Natural killer cell (primary cell): ENCODE measurements at regions not wholly inside any gene's neighbourhood (a gene's known extent, or its start where the extent isn't known, plus 50 kb on each side); places are given as distances from the start of the nearest gene placed in this dataset.

Experiments used
- ATAC-seq, 3 donors: fragments of 150-1000 bp in 2 of 3; fragments of 200-7000 bp in 1 of 3; cut with Tn5 transposase; 1 replicate in 1 of 3; 2 replicates in 2 of 3; pipeline ENCODE4 v1.10.0; 2021; ENCODE audit warnings: mild to moderate bottlenecking in 2 of 3, moderate library complexity in 2 of 3
- DNase-seq, 2 donors: peaks; one replicate each; pipeline versions ENCODE4 v3.0.0 to v3.0.0-alpha.2; 2013 to 2021; ENCODE audit warnings: mixed read lengths in 1 of 2
- H3K27ac ChIP-seq: one replicate; pipeline ENCODE4 v1.5.1; 2013; ENCODE audit warnings: mild to moderate bottlenecking, low read length
- H3K27me3 ChIP-seq: one replicate; pipeline ENCODE4 v1.6.1; 2013; ENCODE audit warnings: low read length; ENCODE audit not compliant: control insufficient read depth, insufficient read depth
- H3K36me3 ChIP-seq: one replicate; pipeline ENCODE4 v1.6.1; 2013; ENCODE audit warnings: low read length; ENCODE audit not compliant: control insufficient read depth, insufficient read depth
- H3K4me1 ChIP-seq: one replicate; pipeline ENCODE4 v1.6.1; 2013; ENCODE audit warnings: low read length; ENCODE audit not compliant: control insufficient read depth, insufficient read depth
- H3K4me3 ChIP-seq: one replicate; pipeline ENCODE4 v1.5.1; 2013; ENCODE audit warnings: low read length
- H3K9me3 ChIP-seq: one replicate; pipeline ENCODE4 v1.6.1; 2013; ENCODE audit warnings: low read length; ENCODE audit not compliant: control insufficient read depth, insufficient read depth
- H3K27ac Mint-ChIP-seq, 2 donors: one replicate each; pipeline ENCODE4 v1.8.0; 2022; ENCODE audit warnings: mild to moderate bottlenecking in 2 of 2, mixed read lengths in 2 of 2, moderate library complexity in 1 of 2
- H3K27me3 Mint-ChIP-seq, 2 donors: one replicate each; pipeline ENCODE4 v1.8.0; 2022; ENCODE audit warnings: low read depth in 2 of 2, mixed read lengths in 2 of 2
- H3K36me3 Mint-ChIP-seq: one replicate; pipeline ENCODE4 v1.8.0; 2022; ENCODE audit warnings: mixed read lengths
- H3K4me1 Mint-ChIP-seq, 2 donors: one replicate each; pipeline ENCODE4 v1.8.0; 2022; ENCODE audit warnings: mixed read lengths in 2 of 2
- H3K4me3 Mint-ChIP-seq: one replicate; pipeline ENCODE4 v1.8.0; 2022; ENCODE audit warnings: mild to moderate bottlenecking, moderate library complexity, mixed read lengths
- H3K9me3 Mint-ChIP-seq, 2 donors: one replicate each; pipeline ENCODE4 v1.8.0; 2022; ENCODE audit warnings: mixed read lengths in 2 of 2
- WGBS: methylation state at CpG from one replicate; pipeline ENCODE4 v1.1.7; 2013; ENCODE audit warnings: missing lambda C conversion rate; ENCODE audit not compliant: insufficient coverage; 5-methylcytosine and 5-hydroxymethylcytosine counted together
- intact Hi-C: fragments of 100-400 bp; cut with micrococcal nuclease; formaldehyde crosslinking; loops from one replicate; pipeline ENCODE4 v1.14.2; 2022
- TF ChIP-seq, protein P1 (sequence below): fragments of 200-600 bp; IDR thresholded peaks from one replicate; pipeline ENCODE4 v1.8.0; 2022; ENCODE audit warnings: antibody characterized with exemption

DNA sequence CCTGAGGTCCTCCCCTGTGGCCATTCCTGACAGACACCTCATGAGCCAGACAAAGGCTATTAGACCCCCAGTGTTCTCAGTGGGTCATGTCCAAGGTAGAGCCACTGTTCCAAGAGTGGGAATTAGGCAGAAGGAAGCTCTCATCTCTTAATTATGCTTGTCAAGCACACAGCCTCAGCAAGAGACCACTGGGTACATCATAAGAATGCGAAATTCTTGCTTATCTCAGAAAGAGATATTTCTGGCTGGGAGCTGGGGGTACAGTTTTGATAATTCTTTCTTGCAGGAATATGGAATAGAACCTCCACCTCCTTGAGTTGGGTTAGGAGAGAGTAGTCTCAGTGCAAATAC is 1280.0 kb upstream of the CNTN5 start:
- no peak overlapping the region for H3K4me3 Mint-ChIP-seq
- peaks cover 18 to 25% of the 10 kb centered on the region in 2 donors for H3K9me3 Mint-ChIP-seq
- H3K4me1 Mint-ChIP-seq: no peaks in the 10 kb centered on the region
- TF ChIP-seq, protein P1, sequence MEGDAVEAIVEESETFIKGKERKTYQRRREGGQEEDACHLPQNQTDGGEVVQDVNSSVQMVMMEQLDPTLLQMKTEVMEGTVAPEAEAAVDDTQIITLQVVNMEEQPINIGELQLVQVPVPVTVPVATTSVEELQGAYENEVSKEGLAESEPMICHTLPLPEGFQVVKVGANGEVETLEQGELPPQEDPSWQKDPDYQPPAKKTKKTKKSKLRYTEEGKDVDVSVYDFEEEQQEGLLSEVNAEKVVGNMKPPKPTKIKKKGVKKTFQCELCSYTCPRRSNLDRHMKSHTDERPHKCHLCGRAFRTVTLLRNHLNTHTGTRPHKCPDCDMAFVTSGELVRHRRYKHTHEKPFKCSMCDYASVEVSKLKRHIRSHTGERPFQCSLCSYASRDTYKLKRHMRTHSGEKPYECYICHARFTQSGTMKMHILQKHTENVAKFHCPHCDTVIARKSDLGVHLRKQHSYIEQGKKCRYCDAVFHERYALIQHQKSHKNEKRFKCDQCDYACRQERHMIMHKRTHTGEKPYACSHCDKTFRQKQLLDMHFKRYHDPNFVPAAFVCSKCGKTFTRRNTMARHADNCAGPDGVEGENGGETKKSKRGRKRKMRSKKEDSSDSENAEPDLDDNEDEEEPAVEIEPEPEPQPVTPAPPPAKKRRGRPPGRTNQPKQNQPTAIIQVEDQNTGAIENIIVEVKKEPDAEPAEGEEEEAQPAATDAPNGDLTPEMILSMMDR: no peak
- Histone ChIP-seq H3K9me3 (peaks cover 6% of the 10 kb centered on the region), H3K36me3 (no peaks in the 10 kb centered on the region), H3K4me3 (no peak overlapping the region), H3K4me1 (no peaks in the 10 kb centered on the region), H3K27me3 (no peaks in the 10 kb centered on the region), H3K27ac (no peak overlapping the region)
- H3K36me3 Mint-ChIP-seq: peaks cover 14% of the 10 kb centered on the region
- no CpG with 5 or more reads among the region's 1 CpG for WGBS
- H3K27ac Mint-ChIP-seq: no peak overlapping the region
- intact Hi-C loops: no loop called here
- H3K27me3 Mint-ChIP-seq: no peaks in the 10 kb centered on the region
- ATAC-seq (no peak), DNase-seq (no peak)

DNA sequence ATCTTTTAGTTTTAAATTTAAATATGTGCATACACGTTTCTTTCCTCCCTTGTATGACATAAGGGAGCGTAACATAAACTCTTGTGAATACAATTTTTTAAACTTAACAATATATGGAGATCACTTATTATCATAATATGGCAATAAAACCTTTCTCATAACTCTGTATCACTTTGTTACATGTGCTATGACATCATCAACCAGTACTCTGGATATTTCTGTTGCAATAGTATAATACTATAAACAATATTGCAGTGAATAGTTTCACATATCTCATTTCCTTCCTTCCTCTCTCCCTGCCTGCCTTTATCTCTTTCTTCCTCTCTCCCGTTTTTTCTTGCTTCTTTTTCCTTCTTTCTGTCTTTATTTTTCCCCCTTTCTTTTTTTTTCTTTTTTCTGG is 1278.0 kb upstream of the CNTN5 start:
- Histone ChIP-seq H3K27ac (no peak overlapping the region), H3K9me3 (peaks cover 6% of the 10 kb centered on the region), H3K4me1 (no peaks in the 10 kb centered on the region), H3K36me3 (no peaks in the 10 kb centered on the region), H3K27me3 (no peaks in the 10 kb centered on the region), H3K4me3 (no peak overlapping the region)
- Mint-ChIP-seq H3K36me3 (peaks cover 21% of the 10 kb centered on the region), H3K4me1 (no peaks in the 10 kb centered on the region), H3K27ac (no peak overlapping the region), H3K27me3 (no peaks in the 10 kb centered on the region), H3K9me3 (peaks cover 15 to 24% of the 10 kb centered on the region in 2 donors), H3K4me3 (no peak overlapping the region)
- TF ChIP-seq, protein P1: no peak
- intact Hi-C loops: no loop called here
- 27% methylated on average over 1 of the region's 3 CpGs for WGBS
- ATAC-seq (no peak), DNase-seq (no peak)

DNA sequence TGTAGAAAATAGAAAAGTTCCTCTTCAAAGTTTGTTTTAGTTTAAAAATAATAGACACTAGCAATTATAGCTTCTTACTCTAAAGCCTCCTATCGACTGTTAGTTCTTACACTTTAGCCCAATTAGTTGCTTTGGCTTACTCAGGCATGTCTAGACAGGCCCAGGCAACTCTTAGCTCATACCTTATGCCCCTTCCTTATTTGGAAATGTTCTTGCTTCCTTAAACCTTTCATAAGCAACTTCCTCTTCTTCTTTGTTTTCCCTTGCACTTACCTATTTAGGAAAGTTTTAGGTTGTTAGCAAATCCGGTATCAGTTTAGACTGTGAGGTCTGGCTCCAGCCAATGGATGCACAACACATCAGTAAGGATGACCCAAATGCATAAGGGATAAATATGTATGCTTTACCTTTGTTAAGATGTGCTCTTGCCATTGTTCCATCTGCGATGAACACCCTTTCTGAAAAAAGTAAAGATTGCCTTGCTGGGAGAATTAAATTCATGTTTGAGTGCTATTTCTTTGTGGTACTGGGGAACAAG is 1277.5 kb upstream of the CNTN5 start:
- Histone ChIP-seq H3K27ac (no peak overlapping the region), H3K4me1 (no peaks in the 10 kb centered on the region), H3K36me3 (no peaks in the 10 kb centered on the region), H3K27me3 (no peaks in the 10 kb centered on the region), H3K9me3 (peaks cover 6% of the 10 kb centered on the region), H3K4me3 (no peak overlapping the region)
- intact Hi-C loops: no loop called here
- WGBS: 86% methylated on average over 3 of the region's 3 CpGs
- Mint-ChIP-seq H3K4me1 (no peaks in the 10 kb centered on the region), H3K36me3 (peaks cover 21% of the 10 kb centered on the region), H3K27ac (no peak overlapping the region), H3K4me3 (no peak overlapping the region), H3K9me3 (peaks cover 12 to 24% of the 10 kb centered on the region in 2 donors), H3K27me3 (no peaks in the 10 kb centered on the region)
- ATAC-seq: no peak
- TF ChIP-seq, protein P1: no peak
- no peak for DNase-seq

DNA sequence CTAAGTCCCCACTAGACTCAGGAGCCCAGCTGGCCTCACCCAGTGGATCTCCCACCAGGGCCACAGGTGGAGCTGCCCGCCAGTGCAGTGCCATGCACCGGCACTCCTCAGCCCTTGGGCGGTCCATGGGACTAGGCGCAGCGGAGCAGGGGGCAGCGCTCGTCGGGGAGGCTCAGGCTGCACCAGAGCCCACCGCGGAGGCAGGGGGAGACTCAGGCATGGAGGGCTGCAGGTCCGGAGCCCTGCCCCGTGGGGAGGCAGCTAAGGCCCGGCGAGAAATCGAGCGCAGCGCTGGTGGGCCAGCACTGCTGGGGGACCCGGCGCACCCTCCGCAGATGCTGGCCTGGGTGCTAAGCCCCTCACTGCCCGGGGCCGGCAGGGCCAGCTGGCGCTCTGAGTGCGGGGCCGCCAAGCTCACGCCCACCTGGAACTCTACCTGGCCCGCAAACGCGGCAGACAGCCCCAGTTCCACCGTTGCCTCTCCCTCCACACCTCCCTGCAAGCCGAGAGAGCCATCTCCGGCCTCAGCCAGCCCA is 1275.2 kb upstream of the CNTN5 start:
- H3K27ac ChIP-seq: no peak overlapping the region
- Mint-ChIP-seq H3K4me1 (no peaks in the 10 kb centered on the region), H3K36me3 (peaks cover 15% of the 10 kb centered on the region), H3K27ac (no peak overlapping the region), H3K9me3 (peaks cover 9 to 19% of the 10 kb centered on the region in 2 donors), H3K4me3 (no peak overlapping the region), H3K27me3 (no peaks in the 10 kb centered on the region)
- ATAC-seq: no peak
- intact Hi-C loops: no loop called here
- WGBS: 83% methylated on average over 32 of the region's 32 CpGs
- H3K4me1 ChIP-seq: no peaks in the 10 kb centered on the region
- DNase-seq: no peak
- TF ChIP-seq, protein P1: no peak
- no peaks in the 10 kb centered on the region for H3K36me3 ChIP-seq
- H3K9me3 ChIP-seq: peaks cover 6% of the 10 kb centered on the region
- no peaks in the 10 kb centered on the region for H3K27me3 ChIP-seq
- no peak overlapping the region for H3K4me3 ChIP-seq
